ENCODE measurements at regions not wholly inside any gene's neighbourhood (a gene's known extent, or its start where the extent isn't known, plus 50 kb on each side); places are given as distances from the start of the nearest gene placed in this dataset.

- TF ChIP-seq, protein P1, sequence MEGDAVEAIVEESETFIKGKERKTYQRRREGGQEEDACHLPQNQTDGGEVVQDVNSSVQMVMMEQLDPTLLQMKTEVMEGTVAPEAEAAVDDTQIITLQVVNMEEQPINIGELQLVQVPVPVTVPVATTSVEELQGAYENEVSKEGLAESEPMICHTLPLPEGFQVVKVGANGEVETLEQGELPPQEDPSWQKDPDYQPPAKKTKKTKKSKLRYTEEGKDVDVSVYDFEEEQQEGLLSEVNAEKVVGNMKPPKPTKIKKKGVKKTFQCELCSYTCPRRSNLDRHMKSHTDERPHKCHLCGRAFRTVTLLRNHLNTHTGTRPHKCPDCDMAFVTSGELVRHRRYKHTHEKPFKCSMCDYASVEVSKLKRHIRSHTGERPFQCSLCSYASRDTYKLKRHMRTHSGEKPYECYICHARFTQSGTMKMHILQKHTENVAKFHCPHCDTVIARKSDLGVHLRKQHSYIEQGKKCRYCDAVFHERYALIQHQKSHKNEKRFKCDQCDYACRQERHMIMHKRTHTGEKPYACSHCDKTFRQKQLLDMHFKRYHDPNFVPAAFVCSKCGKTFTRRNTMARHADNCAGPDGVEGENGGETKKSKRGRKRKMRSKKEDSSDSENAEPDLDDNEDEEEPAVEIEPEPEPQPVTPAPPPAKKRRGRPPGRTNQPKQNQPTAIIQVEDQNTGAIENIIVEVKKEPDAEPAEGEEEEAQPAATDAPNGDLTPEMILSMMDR (IDR thresholded peaks at IDR 0.05; ENCODE audit: borderline replicate concordance, insufficient read depth, low read depth, low read length): no peak
Measured at GRCh38 chr2:143909577-143910353, 610.2 kb downstream of the ZEB2 start.

GRCh38 chr2:143908843-143909242, 611.1 kb downstream of the ZEB2 start:
- no peak overlapping the region for H3K4me3 ChIP-seq (ENCODE audit: low read depth, low read length)
- TF ChIP-seq, protein P1 (IDR thresholded peaks at IDR 0.05; ENCODE audit: borderline replicate concordance, insufficient read depth, low read depth, low read length): no peak

More at GRCh38 chr2:143909577-143910353, 610.2 kb downstream of the ZEB2 start:
- H3K4me3 ChIP-seq (ENCODE audit: low read depth, low read length): no peak overlapping the region

- TF ChIP-seq, protein P1 (IDR thresholded peaks at IDR 0.05; ENCODE audit: borderline replicate concordance, insufficient read depth, low read depth, low read length): no peak
- no peak overlapping the region for H3K4me3 ChIP-seq (ENCODE audit: low read depth, low read length)
Measured at GRCh38 chr2:143907801-143908200, 612.1 kb downstream of the ZEB2 start.

DNA sequence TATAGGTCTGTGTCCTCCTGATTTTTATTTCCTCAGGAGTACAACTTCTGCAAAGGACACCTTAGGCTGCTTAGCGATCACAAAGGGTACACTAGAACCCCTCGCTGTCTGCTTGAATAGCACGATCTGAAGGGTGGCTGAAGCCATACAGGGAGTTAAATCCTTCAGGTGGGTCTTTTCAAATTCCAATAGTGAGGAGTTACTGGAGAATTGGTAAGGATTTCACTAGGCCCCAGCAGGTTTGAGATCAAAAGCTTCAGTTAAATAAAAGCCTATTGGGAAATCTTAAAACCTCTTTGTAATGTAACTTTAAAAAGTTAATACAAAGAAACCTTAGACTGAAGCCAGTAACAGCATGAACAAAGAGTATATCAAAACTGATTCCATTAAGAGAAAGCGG, 613.1 kb downstream of the ZEB2 start:
- TF ChIP-seq, protein P1 (IDR thresholded peaks at IDR 0.05; ENCODE audit: borderline replicate concordance, insufficient read depth, low read depth, low read length): no peak
- no peak overlapping the region for H3K4me3 ChIP-seq (ENCODE audit: low read depth, low read length)

DNA sequence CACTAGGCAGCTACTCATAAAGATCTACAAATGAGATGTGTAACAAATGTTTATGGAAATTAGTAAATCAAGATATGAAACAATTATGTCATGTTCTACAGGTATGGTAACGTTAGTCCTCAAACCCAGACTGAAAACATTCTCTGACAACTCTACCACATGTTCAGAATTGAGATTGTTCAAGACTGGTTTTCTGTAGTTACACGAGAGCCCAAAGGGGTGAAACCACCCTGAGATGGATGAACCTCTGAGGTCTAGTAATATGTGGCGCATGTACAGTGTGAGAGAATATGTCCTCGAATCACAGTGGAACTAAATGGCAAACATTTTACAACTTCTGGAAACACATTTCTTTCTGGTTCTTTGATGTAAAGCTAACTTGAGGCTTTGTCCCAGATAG, 614.3 kb downstream of the ZEB2 start:
- TF ChIP-seq, protein P1 (IDR thresholded peaks at IDR 0.05; ENCODE audit: borderline replicate concordance, insufficient read depth, low read depth, low read length): no peak
- no peak overlapping the region for H3K4me3 ChIP-seq (ENCODE audit: low read depth, low read length)

GRCh38 chr2:143903172-143903856, 616.6 kb downstream of the ZEB2 start:
- H3K4me3 ChIP-seq (ENCODE audit: low read depth, low read length): no peak overlapping the region
- TF ChIP-seq, protein P1 (IDR thresholded peaks at IDR 0.05; ENCODE audit: borderline replicate concordance, insufficient read depth, low read depth, low read length): no peak
